C1 segment of cervical spinal cord (tissue), 14 donors: ENCODE measurements at regions not wholly inside any gene's neighbourhood (a gene's known extent, or its start where the extent isn't known, plus 50 kb on each side); places are given as distances from the start of the nearest gene placed in this dataset.

Experiments
- DNase-seq, 14 donors: peaks; one replicate each; lab custom pipeline; 2025; lab: John Stamatoyannopoulos, UW

DNA sequence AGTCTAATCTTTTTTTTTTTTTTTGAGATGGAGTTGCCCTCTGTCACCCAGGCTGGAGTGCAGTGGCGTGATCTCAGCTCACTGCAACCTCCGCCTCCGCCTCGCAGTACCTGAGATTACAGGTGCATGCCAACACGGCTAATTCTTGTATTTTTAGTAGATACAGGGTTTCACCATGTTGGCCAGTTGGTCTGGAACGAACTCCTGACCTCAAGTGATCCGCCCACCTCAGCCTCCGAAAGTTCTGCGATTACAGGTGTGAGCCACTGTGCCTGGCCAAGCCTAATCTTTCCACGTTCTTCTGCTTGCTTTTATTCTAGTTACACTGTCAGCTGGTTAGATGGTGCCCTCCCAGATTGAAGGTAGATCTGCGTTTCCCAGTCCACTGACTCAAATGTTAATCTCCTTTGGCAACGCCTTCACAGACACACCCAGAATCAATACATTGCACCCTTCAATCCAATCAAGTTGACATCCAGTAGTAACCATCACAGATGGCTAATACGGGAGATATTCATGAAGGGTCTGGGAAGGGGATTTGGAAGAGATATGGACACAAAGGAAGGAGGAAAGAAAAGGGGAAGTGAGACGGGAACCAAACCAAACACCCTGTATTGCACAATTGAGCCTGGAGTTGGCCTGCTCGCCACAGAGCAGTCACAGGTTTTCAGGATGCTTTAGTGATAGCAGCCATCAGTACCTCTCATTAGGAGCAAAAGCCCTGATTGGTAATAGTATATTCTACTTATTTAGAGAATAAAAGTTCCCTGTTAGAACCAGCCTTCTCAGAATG lies 229.8 kb downstream of the PIK3C3 start:
- DNase-seq: no peak

DNA sequence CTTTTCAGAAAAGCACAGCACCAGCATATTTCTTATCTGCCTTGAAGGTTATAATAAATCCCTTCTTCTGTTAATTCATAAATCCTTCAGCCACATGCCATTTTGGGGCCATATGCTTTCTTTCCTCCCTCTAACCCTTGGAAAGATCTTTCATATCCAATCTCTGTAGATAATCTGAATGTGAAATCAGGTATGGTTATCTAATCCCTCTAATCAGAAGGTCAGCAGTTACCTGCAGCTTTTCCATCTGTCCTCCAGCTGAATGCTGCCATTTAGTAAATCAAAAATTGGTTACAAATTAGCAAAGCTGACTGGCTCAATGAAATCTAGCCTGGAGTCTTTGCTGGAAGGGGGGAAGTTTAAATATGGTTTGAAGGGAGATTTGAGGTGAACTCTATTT lies 230.5 kb downstream of the PIK3C3 start:
- DNase-seq: peak in 1 of 14 donors; percentile 90

DNA sequence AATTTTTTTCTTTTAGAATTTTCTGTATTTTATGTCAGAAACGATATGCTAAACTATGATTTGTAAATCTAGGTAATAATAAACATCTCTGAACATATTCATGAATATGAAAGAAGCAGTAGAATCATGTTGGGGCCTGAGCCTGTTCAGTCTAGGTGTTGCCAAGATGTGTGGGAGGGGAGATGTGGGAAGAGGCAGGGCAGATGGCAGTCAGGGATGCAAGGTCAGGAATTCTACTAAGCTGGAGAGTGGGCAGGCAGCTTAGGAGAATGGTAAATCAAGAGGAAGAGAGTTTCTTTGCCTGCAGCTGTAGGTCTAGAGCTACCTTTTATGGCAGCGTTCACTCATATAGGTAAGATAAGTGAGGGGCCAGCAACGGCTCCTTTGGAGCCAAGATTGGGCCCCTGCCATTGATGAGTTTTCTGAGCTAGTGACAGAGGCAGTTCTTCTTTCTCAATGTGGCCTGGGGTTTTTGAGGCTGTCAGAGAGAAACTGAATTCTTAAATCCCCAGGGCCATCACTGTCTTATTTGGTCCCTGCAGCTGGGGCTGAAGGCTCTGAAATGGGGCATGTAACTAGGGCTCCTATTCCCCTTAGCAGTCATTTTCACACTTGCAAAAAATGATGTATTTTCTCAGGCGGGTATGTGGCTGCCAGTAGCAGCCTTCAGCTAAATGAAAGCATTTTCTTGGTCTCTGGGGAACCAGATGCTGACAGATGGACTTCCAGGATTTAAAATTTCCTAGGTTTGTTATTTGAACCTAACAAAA lies 232.8 kb downstream of the PIK3C3 start:
- peak in 1 of 14 donors; percentile 87 for DNase-seq

DNA sequence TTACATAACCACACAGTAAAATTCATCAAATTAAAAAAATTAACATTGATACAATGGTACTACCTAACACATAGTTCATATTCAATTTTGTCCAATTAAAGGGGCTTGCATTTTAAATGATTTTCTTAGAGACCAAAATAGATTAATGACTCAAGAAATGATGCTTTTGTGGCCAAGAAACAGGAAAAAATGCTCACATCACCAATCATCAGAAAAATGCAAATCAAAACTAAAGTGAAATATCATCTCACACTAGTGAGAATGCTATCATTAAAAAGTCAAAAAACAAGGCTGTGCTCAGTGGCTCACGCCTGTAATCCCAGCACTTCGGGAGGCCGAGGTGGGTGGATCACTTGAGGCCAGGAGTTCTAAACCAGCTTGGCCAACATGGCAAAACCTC lies 235.6 kb downstream of the PIK3C3 start:
- DNase-seq: no peak

DNA sequence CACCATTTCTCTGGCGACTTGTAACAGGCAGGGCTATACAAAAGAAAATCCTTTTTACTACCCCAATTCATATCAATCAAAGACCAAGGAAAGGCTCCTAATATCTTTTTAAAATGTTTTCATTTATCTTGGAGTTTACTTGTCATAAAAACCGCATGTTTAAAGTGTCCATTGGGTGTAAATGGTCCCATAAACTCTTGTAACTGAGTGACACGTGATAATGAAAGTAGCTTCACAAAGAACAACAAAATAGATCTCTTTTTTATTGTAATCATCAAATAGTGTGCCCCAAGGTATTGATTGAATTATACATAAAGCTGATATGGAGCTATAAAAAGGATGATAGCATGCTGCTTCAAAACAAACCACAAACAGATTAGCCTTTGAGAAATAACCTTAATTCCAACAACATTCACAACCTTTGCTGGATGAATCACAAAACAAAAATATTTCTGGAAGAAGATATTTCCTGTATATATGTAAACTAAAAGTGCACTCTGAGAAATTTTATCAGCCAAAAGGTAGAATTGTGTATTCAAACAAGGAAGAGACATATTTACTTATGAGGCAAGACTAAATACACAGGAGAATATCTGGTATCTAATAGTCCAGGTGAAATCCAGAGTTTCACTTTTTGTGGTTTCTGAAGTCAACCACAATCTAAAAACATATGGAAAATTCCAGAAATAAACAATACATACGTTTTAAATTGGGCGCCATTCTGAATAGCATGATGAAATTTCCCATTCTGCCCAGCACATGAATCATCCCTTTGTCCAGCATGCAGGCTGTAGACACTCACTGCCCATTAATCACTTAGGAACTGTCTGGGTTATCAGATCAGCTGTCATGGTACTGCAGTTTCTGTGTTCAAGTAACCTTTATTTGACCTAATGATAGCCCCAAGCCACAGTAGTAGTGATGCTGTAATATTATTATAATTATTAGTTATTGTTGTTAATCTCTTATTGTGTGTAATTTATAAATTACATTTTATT lies 237.5 kb downstream of the PIK3C3 start:
- DNase-seq: peak in 3 of 14 donors; percentile 1 to 16 (median 2)

DNA sequence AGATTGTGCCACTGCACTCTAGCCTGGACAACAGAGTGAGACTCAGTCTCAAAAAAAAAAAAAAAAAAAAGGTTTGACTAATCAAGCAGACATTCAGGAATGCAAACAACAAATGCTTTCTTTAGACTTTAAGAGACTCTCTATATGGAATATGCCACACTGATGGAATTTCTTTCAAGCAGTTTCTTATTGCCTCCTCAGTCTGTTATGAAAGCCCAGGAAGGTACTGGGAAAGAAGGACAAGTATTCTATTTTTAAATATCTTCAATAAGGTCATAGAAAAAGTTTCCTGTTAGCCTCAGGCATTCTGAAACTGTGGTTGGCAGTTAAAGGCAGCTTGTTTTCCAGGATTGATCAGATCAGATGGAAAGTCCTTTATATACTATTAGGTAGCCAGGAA lies 241.6 kb downstream of the PIK3C3 start:
- DNase-seq: no peak

DNA sequence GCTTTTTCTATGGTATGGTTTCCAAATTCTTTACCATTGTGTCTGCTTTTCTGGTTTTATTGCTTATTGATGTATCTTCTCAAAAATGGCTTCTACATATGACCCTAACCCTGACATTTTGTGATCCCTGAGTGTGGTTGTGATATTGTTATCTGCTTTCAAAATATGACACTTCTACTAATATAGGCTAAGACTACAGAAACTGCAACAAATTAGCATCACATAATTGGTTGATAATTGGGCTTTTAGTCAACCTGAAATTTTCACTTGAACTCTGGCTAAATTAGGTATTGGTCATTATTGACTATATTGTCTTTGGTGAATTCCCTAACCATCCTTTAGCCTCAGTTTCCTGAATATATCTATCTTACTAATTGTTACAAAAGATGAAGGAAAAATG lies 246.1 kb downstream of the PIK3C3 start:
- no peak for DNase-seq

DNA sequence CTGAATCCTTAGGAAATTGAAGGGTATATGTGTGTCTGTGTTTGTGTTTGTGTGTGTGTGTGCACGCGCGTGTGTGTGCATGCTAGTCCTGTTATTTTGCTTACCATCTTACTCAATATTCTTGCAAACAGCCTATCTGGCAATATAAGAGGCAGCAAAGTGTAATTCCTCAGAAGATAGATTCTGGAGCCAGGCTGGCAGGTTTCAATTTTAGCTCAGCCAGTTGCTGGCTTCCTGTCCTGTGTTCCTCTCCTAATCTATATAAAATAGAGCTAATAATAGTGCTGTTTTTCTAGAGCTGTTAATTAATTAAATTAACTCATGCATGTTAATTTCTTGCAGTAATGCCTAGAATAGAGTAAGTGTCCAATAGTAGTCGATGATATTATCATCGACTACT lies 256.2 kb downstream of the PIK3C3 start:
- DNase-seq: peak in 1 of 14 donors; percentile 33

DNA sequence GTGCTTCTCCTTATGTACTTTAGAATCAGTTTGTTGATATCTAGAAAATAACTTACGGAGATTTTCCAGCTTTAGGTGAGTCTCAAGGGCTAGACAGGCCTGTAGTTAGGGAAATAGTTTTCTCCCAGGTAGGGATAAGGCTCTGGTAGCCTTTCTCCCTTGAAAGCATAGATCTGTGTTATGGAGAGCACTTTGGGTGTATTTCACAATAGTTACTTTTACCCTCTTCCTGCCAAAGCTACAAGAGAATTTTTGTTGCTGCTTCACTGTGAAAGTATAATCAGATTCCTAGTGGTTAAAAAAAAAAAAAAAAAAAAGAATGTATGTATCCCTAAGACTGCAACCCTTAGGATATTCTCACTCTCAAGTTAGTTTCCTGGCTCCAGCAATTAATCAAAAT lies 267.5 kb downstream of the PIK3C3 start:
- no peak for DNase-seq

DNA sequence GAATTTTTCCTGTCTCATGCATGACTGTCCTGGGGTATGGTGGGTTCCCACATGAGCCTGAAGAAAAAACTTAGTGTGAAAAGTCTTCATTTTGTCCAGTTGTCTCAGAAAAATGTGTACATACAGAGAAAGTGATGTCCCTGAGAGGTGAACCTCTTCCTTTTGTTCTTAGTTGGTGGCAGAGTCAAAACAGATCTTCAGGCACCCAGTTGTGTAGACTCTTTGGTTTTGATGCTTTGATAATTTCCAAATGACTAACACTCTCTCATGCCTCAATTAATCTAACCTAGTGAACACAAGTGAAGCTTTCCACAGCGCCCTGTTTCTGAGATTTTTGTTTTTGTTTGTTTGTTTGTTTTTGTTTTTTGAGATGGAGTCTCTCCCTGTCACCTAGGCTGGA lies 273.5 kb downstream of the PIK3C3 start:
- DNase-seq: no peak

DNA sequence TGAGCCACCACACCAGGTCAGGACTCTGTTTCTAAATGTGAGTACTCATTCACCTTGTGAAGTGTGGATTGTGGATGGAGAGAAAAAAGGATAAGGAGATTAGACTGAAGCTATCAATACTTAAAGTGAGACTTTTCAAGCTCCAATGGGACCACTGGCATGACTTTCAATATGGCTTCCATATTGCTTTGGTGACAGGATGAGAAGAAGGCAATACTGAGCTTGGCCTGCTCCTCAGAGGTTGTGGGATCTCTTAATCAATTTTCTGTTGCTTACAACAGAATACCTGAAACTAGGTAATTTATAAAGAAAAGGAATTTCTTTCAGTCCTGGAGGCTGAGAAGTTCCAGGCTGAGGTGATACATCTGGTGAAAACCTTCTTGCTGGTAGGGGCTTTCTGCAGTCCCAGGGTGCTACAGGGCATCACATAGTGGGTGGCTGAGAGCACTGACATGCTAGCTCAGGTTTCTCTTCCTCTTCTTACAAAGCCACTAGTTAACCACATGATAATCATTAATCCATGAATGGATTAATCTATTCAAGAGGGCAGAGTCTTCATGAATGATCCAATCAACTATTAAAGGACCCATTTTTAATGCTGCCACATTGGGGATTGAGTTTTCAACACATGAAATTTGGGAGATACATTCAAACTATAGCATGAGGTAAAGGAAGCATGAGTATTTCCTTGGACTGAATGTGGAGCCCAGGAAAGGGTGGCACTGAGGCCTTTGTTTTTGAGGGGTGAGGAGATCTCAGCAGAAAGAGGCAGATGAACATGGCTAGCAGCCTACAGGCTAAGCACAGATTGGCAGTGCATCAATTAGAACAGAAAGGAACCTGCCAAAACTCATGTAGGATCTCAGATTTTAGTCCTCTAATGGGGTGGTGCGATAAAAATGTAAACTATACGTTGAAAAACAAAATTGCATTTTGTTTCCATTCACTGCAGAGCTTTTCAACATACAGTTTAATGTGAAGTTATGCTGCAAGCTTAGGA lies 274.5 kb downstream of the PIK3C3 start:
- peak in 1 of 14 donors; percentile 42 for DNase-seq

DNA sequence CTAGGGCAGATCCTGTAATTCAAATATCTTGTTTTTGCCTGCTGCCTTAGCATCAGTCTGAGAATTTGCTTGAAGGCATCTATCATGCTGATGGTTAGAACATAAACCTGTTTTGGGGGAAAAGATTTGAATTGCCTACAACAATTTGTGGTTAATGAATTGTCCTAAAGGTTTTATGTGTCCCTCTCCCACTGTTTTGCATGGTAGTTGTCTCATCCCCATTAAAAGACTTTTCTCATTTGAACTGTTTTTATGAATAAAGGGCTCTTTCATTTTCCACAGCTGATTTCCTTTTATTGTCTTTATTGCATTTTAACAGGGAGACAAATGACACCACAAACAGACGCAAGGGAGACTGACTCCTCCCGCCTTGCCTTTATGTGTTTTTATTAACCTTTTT lies 275.6 kb downstream of the PIK3C3 start:
- DNase-seq: no peak

DNA sequence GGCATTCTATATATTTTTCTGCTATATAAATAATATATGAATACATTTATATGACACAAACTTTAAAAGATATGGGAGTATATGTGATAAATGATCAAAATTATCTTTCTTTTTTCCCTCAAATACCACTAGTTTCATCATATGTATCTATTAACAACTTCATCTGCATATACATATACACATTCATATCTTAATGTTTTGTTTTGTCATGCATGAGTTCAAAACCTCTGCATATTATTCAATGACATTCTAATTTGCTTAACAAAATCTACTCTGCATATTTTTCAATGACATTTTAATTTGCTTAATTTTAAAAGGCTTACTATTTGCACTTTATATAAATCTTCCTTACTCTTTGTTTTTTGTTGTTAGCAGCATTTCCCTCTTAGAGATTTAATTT lies 276.2 kb downstream of the PIK3C3 start:
- no peak for DNase-seq

DNA sequence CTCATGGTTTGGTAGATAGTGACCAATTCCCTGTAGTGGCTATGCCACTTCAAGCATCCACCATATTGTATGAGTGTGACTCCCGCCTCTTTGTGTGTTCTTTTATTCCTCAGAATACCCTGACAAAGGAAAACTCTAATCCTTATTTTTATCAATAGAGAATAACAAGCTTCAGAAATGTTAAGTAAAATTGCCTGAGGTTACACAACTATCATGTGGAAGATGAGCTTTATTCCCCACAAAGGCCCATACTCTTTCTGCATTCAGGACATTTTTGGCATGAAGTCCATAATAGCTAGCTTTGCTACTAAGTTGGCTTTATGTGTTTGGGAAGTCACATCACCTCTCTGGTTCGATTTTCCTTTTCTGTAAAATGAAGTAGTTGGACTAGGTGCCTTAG lies 276.8 kb downstream of the PIK3C3 start:
- DNase-seq: no peak

DNA sequence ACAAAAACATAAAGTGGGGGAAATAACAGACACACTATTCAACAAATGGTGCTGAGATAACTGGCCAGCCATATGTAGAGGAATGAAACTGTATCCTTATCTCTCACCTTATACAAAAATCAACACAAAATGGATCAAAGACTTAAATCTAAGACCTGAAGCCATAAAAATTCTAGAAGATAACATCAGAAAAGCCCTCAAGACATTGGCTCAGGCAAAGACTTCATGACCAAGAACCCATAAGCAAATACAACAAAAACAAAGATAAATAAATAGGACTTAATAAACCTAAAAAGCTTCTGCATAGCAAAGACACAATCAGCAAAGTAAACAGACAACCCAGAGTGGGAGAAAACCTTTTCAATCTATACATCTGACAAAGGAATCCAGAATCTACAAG lies 278.9 kb downstream of the PIK3C3 start:
- DNase-seq: no peak

DNA sequence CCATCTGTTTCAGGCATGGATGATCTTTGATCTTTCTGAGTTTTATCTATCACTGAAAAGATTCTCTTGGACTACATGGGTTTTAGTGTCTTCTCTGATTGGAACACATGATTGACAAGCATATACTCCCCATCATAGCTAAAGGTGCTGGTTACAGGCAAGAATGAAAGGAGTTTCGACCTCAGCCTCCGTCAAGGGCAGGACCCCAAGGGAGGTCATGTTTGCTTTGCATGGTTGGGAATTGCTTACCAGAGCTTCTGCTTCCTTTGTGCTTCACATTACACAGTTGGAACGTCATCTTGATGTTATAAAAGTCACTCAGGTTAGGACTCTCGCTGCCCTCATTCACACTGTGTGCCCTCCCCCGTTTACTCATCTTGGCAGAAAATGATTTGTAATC lies 287.7 kb downstream of the PIK3C3 start:
- no peak for DNase-seq

DNA sequence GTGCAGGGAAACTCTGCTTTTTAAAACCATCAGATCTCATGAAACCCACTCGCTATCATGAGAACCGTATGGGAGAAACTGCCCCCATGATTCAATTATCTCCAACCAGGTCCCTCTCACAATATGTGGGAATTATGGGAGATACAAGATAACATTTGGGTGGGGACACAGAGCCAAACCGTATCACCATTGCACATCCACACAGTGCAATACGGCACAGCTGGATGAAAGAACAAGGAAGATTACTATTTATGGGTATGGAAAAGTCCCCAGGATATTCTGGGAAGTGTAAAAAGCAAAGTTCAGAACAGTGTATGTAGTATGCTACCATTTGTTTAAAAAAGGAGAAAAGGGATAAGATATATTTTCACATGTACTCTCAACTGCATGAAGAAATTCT lies 290.1 kb downstream of the PIK3C3 start:
- DNase-seq: no peak

DNA sequence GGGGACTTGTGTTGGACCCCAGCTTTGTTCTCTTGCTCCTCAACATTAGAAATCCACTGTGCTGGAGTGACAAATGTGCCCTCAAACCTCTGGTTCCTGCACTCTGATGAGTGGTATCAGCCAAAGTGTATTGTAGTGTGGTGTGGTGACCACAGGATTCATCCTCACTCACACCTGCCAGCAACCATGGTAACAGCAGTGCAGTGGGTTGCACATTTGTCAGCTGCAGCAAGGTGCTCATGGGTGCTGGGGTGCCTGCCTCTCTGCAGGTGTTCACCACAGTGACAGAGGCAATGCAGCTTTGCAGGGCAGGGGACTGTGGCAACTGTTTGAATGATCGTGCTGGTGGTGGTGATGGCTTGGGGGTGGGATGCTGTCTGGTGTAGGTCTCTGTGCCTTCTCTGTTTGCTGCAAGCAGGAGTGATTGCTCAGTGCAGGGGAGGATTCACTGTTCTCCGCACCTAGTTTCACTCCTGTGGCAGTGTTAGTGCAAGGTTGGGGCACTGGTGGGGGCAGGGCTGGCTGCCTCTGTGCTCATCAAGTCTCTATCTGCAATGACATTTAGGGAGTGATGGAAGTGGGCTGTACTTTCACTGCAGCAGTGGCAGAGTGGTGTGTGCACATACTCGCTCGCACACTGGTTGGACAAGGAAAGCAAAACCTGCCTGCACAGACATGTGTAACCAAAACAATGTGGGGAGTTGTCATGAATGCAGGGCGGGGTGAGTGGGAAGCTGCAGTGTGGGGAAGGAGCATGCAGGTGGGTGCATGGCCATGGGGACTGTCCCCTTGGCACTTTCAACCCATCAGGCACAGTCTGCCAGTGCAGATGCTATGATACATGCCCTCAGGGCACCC lies 301.1 kb downstream of the PIK3C3 start:
- no peak for DNase-seq

DNA sequence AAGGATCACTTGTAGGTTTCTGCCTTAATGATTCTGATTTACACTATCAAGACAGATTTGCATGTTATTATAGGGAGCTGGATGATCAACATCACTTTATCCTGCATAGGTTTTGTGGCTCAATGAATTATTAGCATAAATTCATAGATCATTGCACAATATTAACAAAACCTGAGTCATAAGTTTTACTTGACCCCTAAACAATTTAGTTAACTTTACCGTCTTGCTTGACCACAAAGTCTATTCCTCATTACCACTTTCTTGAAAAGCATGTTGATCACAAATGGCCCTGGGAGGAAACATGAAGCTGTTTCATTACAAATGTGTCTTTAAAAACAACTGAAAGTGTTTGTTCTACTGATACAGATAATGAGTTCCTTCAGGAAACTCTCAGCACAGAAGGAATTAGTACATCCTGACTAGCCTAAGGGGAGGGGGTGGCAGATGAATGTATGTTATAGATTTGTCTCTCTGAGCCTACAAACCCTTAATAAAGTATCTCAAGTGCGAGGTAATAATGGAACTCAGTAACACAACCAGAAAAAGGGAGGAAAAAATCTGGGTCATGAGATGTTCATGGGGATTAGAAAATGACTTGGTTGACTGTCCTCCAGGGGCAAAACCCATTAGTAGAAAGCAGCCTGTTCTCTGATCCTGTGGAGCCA lies 303.4 kb downstream of the PIK3C3 start:
- DNase-seq: no peak
